Sigmoid colon (tissue), 4 donors: ENCODE measurements at regions not wholly inside any gene's neighbourhood (a gene's known extent, or its start where the extent isn't known, plus 50 kb on each side); places are given as distances from the start of the nearest gene placed in this dataset.

ENCODE experiments used
- POLR2A ChIP-seq, 2 donors: fragments of 450-650 bp; IDR thresholded peaks; one replicate each; pipeline ENCODE4 v1.6.1; 2016; ENCODE audit warnings: antibody characterized with exemption in 2 of 2, mild to moderate bottlenecking in 2 of 2, moderate library complexity in 2 of 2
- POLR2AphosphoS5 ChIP-seq, 4 donors: sonication (generic); formaldehyde crosslinking; IDR thresholded peaks; one replicate each; pipeline ENCODE4 v1.6.1; 2017; ENCODE audit warnings: antibody characterized with exemption in 4 of 4
- TF ChIP-seq, protein P1 (sequence below), 4 experiments: fragments of 450-650 bp in 3 of 4; fragments of 200-600 bp in 1 of 4; IDR thresholded peaks; one replicate each; pipeline ENCODE4 v1.5.1; 2016 to 2019; ENCODE audit warnings: antibody characterized with exemption in 4 of 4, mild to moderate bottlenecking in 3 of 4, moderate library complexity in 2 of 4

DNA sequence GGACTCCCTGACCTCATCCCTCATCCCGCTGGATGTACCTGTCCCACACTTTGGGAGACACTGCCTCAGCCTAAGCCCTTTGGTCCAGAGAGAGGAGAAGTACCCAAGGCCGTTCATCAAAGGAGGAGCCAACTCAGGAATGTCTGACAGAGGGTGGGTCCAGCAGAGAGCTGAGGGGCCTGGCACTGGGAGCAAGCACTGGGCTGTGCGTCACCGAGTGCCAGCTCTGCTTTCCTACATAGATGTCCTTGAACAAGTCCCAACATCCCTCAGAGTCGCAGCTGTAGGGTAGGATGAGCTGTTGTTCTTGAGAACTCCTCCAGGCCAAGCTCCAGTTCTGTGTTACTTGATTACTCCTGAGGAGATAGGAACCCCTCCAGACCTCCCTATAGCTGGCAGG is 68.8 kb upstream of the ACOT11 start:
- TF ChIP-seq, protein P1, sequence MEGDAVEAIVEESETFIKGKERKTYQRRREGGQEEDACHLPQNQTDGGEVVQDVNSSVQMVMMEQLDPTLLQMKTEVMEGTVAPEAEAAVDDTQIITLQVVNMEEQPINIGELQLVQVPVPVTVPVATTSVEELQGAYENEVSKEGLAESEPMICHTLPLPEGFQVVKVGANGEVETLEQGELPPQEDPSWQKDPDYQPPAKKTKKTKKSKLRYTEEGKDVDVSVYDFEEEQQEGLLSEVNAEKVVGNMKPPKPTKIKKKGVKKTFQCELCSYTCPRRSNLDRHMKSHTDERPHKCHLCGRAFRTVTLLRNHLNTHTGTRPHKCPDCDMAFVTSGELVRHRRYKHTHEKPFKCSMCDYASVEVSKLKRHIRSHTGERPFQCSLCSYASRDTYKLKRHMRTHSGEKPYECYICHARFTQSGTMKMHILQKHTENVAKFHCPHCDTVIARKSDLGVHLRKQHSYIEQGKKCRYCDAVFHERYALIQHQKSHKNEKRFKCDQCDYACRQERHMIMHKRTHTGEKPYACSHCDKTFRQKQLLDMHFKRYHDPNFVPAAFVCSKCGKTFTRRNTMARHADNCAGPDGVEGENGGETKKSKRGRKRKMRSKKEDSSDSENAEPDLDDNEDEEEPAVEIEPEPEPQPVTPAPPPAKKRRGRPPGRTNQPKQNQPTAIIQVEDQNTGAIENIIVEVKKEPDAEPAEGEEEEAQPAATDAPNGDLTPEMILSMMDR (IDR thresholded peaks at IDR 0.05): no peak
- no peak for TF ChIP-seq POLR2A (IDR thresholded peaks at IDR 0.05)
- TF ChIP-seq POLR2AphosphoS5 (IDR thresholded peaks at IDR 0.05): no peak
